Left cardiac atrium (tissue), 4 donors: ENCODE measurements at regions not wholly inside any gene's neighbourhood (a gene's known extent, or its start where the extent isn't known, plus 50 kb on each side); places are given as distances from the start of the nearest gene placed in this dataset.
"Not testable (repeated sequence)": the region's sequence is repeated elsewhere in the genome, so short reads cannot be mapped to it uniquely, and the experiment has no call there.

Experiments used
- ATAC-seq, 2 donors: fragments of 200-7000 bp; cut with Tn5 transposase; one replicate each; pipeline ENCODE4 v1.9.1; 2020; ENCODE audit warnings: mild to moderate bottlenecking in 2 of 2, moderate library complexity in 2 of 2
- DNase-seq: peaks from one replicate; pipeline ENCODE4 v3.0.0-alpha.2; 2020
- intact Hi-C, 2 donors: fragments of 100-400 bp; cut with DNase I; formaldehyde crosslinking; loops; one replicate each; pipeline versions ENCODE4 v1.14.1 to v1.15.1; 2022 to 2023
- donor health status: DM: no; HTN: yes; CAD: no.
- donor health status: DM: no; HTN: yes; CAD: no; lungs with severe emphysema.
- donor health status: DM: yes; HTN: yes; CAD: no.
- donor health status: Dilated cardiomyopathy.

DNA sequence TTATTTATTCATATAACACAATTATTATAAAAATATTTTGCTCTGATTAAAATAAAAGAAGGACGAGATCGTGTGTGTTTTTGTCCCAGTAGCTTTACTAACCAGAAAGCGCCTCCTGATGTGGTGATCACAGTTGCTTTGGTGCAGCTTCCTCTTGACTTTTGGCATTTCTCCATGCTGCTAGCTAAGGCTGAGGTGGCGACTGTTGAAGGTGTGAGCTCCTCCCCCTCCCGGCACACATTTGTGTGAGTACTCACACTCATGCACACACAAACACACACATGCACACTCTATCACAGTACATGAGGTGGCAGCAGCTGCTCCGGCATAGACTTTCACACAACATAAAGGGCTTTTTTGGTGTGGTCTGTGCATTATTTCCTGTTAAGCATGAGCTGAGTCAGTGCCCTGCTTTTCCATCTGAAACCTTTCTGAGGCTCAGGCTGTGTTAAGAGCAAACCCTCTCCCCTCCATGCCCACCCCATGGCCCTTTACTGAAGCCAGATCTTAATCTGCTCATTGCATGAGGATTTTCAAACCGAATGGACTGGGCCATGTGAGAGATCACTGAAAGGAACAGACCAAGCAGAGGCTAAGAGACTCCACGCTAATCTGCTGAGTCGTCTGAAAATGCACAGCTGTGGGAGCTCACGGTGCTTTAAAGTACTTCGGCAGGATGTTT, 53.3 kb downstream of the FOXD4L1 start:
- ATAC-seq, result peak; percentile 91 to 93
- intact Hi-C loops, DNase-seq: not testable (repeated sequence)

- intact Hi-C loops, result not testable (repeated sequence)
These were observed 61.4 kb downstream of the FOXD4L1 start for GRCh38 chr2:113559820-113560219.

GRCh38 chr2:113562662-113563061, 64.2 kb downstream of the FOXD4L1 start:
- intact Hi-C loops, ATAC-seq, DNase-seq: not testable (repeated sequence)

More at GRCh38 chr2:113559820-113560219, 61.4 kb downstream of the FOXD4L1 start:
- DNase-seq, ATAC-seq: not testable (repeated sequence)

DNA sequence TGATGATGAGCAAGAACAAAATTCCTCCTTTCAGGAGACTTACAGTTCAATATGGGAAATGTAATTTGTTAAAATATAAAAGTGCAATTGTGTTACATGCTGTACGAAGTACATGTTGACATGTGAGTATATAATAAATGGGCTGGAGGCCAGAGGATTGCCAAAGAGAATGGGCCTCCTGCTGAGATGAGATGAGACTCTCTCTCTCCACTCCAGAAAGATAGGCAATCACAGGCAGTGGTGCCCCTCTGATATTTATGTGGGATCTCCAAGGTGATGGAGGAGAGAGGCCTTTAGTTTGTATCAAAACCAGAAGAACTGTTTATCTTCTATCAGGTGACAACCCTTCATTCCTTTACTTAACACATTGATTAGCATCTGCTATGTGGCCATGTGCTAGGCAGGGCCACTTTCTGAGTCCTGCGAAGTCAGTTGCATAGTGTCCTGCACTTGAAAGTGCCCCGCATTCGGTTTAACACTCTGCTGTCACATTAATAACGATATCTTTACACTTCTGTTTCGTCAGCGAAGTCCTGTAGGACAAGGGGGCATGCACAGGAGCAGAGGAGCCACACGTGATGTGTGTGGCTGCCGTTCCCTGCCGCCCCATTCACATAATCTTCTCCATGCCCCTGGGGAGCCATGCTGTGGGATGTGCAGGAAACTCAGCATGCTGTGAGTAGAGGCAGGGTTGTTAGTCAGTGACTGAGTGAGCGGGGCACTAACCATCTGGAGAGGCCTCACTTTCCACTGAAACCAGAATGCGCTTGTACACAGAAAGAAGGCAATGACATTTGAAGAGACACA, 60.2 kb upstream of the RABL2A start:
- DNase-seq, intact Hi-C loops, ATAC-seq: not testable (repeated sequence)

GRCh38 chr2:113567481-113567849, 59.6 kb upstream of the RABL2A start:
- intact Hi-C loops, DNase-seq, ATAC-seq: not testable (repeated sequence)

DNA sequence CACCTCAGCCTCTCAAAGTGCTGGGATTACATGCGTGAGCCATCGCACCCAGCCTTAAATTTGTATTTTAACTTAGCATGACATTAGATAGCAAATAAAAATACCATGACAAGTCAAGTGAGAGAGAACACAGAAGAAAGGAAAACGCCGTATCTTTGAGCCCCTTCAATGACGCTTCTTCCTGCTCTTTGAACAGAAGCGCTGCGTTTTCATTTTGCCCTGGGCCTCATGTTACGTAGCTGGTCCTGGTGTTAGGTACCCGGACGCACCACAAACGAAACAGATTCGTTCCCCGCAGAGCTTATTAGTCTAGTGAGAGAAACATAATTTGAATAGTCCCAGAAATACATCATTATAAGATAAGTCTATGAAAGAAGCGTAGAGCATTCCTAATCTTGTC, 58.8 kb upstream of the RABL2A start:
- ATAC-seq, DNase-seq, intact Hi-C loops: not testable (repeated sequence)

GRCh38 chr2:113570082-113570481, 57.0 kb upstream of the RABL2A start:
- ATAC-seq, DNase-seq, intact Hi-C loops: not testable (repeated sequence)

- DNase-seq, ATAC-seq, intact Hi-C loops: not testable (repeated sequence)
These were observed 56.5 kb upstream of the RABL2A start for GRCh38 chr2:113570509-113571009.

DNA sequence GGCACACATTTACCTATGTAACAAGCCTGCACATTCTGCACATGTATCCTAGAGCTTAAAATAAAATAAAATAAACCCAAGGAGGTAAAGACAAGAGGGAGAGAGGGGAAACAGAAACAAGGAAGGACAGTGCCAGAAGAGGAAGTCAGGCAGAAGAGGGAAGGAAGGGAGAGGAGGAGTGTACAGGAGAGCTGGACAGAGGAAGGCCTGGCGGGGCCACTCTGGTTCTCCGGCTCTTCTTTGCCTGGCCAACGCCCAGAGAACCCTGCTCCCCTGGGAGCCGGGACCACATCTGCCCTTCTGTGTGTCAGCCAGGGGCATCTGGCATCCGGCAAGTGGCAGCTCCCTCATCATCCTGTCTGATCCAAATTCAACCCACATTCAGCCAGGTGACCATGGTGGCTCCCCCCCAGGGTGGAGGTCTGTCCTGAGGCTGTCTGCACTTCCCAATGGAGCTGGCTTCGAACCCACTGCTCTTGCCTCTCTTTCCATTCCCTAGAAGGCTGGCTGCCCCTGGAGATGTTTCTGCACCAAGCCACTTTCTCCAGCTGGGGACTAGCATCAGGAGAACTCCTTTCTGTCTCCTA, 55.5 kb upstream of the RABL2A start:
- DNase-seq, intact Hi-C loops: not testable (repeated sequence)
- peak in 1 of 2 donors; percentile 81 for ATAC-seq

DNA sequence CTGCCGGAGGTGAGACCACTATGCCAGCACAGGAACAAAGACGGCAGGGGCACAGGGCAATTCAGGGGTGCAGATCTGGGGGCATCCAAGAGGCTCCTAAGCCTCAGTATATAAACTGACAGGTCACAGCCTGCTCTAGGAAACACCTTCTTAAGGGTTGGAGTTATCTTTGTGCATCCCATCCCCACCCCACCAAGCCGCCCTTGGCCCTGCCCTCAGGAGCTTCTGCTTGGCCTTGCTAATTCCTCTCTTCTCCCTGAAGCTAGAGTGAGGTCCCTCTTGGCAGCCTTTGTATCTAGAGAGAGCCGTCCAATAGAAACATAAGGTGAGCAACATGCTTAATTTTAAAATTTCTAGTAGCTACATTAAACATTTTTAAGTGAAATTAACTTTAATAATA, 51.3 kb upstream of the RABL2A start:
- DNase-seq, intact Hi-C loops, ATAC-seq: not testable (repeated sequence)

GRCh38 chr2:113576353-113576752, 50.7 kb upstream of the RABL2A start:
- ATAC-seq, DNase-seq, intact Hi-C loops: not testable (repeated sequence)
